NT2/D1 (cell line): ENCODE measurements at regions not wholly inside any gene's neighbourhood (a gene's known extent, or its start where the extent isn't known, plus 50 kb on each side); places are given as distances from the start of the nearest gene placed in this dataset.

Experiments
- YY1 ChIP-seq: IDR thresholded peaks from 2 replicates; pipeline ENCODE4 v1.6.1; 2011; ENCODE audit not compliant: insufficient read length, insufficient read depth
- ZNF274 ChIP-seq: IDR thresholded peaks from 2 replicates; pipeline ENCODE4 v1.6.1; 2011; ENCODE audit warnings: mild to moderate bottlenecking, low read depth, low read length

DNA sequence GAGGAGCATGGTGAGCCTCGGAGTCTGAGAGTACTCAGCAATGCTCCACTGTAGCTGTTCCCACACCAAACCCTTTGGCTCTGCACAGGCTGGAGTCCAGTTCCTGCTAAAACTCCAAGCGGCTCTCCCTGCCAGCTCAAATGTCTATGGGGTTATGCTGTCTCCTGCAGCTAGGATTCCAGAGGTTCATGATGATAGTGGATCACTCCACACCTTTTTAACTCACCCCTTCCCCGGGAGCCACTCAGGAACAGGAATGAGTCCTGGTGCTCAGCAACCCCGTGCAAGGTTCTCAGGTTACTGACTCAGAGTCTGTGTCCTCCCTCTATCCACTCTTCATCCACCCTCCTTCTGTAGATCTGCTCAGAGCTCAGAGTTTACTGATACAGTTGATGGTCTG lies 410.0 kb downstream of the CDH19 start:
- no peak for TF ChIP-seq YY1
- TF ChIP-seq ZNF274, result no peak
